GM12875 (cell line): ENCODE measurements at regions not wholly inside any gene's neighbourhood (a gene's known extent, or its start where the extent isn't known, plus 50 kb on each side); places are given as distances from the start of the nearest gene placed in this dataset.

Source experiments
- H3K4me3 ChIP-seq: one replicate; pipeline ENCODE4 v1.5.1; 2011; ENCODE audit warnings: low read depth, low read length, control low read depth
- TF ChIP-seq, protein P1 (sequence below): IDR thresholded peaks from 2 replicates; pipeline ENCODE4 v1.5.1; 2011; ENCODE audit warnings: low read depth, mild to moderate bottlenecking, control low read depth, inconsistent platforms, low read length, moderate library complexity, borderline replicate concordance; ENCODE audit not compliant: insufficient read depth

DNA sequence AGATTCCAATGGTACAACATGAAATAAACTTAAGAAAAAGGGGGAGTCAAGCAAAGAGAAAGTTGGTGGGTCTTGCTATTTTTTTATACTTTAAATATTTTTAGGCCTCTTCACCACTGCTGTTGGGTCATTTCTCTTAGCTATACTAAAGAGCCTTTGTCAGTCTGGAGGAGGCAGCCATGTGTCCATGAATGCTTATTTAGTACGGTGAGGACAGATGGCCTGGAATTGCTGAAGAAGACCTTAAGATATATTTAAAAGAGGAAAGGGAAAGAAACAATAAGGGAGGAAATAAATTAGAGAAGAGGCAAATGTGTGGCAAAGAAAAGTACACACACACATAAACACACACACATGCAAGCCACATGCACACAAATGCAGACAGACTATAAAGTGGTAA lies 560.5 kb upstream of the MEF2C start:
- TF ChIP-seq, protein P1, sequence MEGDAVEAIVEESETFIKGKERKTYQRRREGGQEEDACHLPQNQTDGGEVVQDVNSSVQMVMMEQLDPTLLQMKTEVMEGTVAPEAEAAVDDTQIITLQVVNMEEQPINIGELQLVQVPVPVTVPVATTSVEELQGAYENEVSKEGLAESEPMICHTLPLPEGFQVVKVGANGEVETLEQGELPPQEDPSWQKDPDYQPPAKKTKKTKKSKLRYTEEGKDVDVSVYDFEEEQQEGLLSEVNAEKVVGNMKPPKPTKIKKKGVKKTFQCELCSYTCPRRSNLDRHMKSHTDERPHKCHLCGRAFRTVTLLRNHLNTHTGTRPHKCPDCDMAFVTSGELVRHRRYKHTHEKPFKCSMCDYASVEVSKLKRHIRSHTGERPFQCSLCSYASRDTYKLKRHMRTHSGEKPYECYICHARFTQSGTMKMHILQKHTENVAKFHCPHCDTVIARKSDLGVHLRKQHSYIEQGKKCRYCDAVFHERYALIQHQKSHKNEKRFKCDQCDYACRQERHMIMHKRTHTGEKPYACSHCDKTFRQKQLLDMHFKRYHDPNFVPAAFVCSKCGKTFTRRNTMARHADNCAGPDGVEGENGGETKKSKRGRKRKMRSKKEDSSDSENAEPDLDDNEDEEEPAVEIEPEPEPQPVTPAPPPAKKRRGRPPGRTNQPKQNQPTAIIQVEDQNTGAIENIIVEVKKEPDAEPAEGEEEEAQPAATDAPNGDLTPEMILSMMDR: no peak
- no peak overlapping the region for H3K4me3 ChIP-seq

DNA sequence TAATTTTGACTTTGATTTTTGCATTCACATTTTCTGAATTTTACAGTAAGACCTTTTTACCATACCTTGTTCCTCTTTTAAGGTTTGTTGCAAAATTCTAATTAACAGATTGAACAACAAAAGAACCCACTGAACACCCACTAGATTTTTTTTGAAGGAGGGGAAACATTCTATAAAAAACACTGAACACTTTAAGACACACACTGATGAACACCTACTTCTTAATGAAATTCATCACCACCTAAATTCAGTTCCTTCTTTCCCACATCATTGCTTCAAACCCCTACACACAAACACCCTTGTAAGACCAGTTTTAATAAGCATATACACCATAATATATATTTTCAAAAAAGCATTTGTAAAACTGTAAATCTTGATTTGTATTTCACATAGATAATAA lies 559.0 kb upstream of the MEF2C start:
- TF ChIP-seq, protein P1: no peak
- H3K4me3 ChIP-seq: no peak overlapping the region

DNA sequence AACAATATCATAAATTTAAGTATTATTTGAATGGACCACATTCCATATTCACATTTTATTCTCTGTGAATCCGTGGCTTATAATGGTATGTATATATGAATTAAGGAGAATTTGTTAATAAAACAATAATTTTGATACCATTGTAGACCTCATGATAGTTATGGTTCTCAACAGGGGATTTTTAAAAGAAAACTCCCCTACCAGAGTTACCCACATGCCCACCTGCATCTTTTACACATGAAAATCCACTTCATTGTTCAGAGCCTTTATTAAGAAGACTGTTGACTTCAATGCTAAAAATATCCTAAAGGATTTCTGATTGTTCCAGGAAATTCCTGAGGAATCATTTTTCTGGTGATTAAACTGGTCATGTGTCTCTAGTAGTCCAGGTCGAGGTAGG lies 557.7 kb upstream of the MEF2C start:
- no peak overlapping the region for H3K4me3 ChIP-seq
- TF ChIP-seq, protein P1: no peak

DNA sequence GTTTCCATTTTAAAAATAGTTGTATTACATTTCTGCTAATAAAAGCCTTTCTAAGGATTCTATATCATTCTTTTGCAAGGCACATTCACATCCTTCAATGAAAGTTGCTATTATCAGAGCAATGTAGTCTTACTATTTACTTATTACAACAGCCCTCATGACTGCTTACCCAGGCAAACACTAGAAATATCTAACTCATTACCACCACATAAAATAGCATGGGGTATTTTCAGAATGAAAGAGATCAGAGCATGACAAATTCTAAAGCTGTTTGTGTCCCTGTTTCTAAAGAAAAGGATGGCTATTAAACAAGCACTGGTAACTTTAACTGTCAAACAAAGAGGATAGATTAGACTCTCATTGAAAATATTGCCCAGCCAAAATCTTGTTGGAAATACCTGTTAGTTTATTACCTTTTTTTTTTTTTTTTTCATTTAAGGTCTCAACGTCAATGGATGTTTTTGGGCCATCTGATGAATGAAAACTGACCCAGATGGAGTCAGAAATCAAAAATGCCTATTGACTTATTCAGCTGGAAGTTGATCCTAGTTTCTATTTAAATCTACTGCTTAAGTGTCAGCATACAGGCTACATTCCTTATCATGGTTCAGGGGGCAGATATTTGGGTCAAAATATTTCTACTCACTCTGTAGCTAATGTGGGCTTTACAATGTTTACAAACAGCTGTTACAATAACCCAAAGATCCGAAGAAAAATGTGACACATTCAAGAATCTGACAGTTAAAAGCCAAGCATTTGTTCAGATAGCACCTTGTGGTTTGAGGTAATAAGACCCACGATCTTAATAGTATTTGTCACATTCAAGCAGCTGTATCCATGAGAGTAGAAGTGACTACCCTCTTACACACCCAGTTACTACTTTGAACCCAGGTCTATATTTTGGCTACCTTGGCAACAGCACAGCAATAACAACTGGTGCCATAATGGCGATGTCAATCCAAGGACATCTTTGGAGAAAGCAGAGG lies 554.8 kb upstream of the MEF2C start:
- TF ChIP-seq, protein P1: no peak
- no peak overlapping the region for H3K4me3 ChIP-seq

DNA sequence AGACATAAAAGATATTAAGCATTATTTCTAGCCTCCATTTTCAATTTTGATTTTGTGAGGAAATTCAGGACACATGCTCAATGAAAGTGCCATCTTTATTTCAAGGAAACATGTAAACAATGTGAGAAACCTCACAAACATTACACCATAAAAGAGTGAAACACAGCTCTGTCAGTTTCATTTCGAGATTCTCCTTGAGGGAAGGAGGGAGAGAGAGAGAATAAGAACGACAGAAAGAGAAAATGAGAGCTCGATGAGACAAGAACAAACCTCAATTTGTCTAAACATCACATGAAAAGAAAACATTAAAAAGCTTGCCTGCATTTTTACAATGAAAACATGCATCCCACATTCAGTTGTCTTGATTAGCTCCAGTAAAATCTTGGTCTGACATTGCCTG lies 553.5 kb upstream of the MEF2C start:
- TF ChIP-seq, protein P1: no peak
- no peak overlapping the region for H3K4me3 ChIP-seq

DNA sequence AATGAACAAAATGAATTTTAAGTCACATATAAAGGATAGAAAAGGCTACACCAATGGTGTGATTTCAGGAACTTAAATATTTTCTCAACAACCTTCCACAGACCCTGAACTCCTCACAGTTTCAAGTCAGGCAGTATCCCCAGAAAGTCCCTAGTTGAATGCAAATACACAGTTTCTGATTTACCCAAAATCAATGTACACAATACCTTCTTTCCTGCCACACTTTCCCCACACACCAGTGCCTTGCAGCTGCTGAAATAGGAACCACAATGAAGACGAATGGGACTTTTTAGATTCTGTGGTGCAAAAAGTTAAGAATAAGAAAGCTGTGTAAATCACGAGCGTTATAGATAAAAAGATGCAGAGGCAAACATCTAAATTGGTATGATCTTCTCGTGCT lies 552.4 kb upstream of the MEF2C start:
- H3K4me3 ChIP-seq: peak overlapping the region; percentile 10
- TF ChIP-seq, protein P1: no peak

DNA sequence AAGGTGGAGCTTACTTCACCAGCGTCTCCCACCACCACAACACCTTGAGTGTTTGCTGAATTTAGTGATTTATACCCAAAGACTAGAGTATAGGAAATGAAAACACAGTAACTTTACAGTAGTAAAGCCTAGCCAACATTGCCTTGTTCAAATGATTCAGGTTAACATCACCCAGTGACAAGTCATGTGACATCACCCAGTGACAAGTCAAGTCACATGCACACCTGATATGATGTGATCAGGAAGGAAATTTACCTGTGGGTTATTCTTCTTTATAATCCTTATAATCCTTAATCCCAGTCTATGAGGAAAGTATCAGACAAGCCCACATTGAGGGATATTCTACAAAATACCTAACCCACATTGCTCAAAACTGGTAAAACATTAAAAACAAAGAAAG lies 545.6 kb upstream of the MEF2C start:
- H3K4me3 ChIP-seq: no peak overlapping the region
- TF ChIP-seq, protein P1: no peak
